ENCODE measurements at regions not wholly inside any gene's neighbourhood (a gene's known extent, or its start where the extent isn't known, plus 50 kb on each side); places are given as distances from the start of the nearest gene placed in this dataset.

- Histone ChIP-seq H3K9me3 (no peaks in the 10 kb centered on the region), H3K4me1 (no peaks in the 10 kb centered on the region), H3K36me3 (no peaks in the 10 kb centered on the region), H3K27me3 (no peaks in the 10 kb centered on the region), H3K27ac (no peak overlapping the region), H3K4me3 (no peak overlapping the region)
- DNase-seq (ENCODE audit: low spot score in 2 of 2) = no peak
- 86% methylated on average over 6 of the region's 6 CpGs for WGBS
- TF ChIP-seq CTCF (IDR thresholded peaks at IDR 0.05) = no peak
- no peak for TF ChIP-seq POLR2A (IDR thresholded peaks at IDR 0.05)
- no peak for TF ChIP-seq POLR2AphosphoS5 (IDR thresholded peaks at IDR 0.05)
- no peak for TF ChIP-seq EP300 (IDR thresholded peaks at IDR 0.05)
Measured at GRCh38 chr1:184141361-184141880, 89.9 kb downstream of the TSEN15 start.

- no peak for DNase-seq (ENCODE audit: low spot score in 2 of 2)
- no peak overlapping the region for H3K27ac ChIP-seq
- H3K9me3 ChIP-seq = no peaks in the 10 kb centered on the region
- TF ChIP-seq CTCF (IDR thresholded peaks at IDR 0.05) = no peak
- no peak for TF ChIP-seq EP300 (IDR thresholded peaks at IDR 0.05)
- TF ChIP-seq POLR2A (IDR thresholded peaks at IDR 0.05) = no peak
- no peak for TF ChIP-seq POLR2AphosphoS5 (IDR thresholded peaks at IDR 0.05)
- no peaks in the 10 kb centered on the region for H3K27me3 ChIP-seq
- 53% methylated on average over 5 of the region's 5 CpGs for WGBS
- H3K4me1 ChIP-seq = no peaks in the 10 kb centered on the region
- H3K4me3 ChIP-seq = no peak overlapping the region
- H3K36me3 ChIP-seq = no peaks in the 10 kb centered on the region
Measured at GRCh38 chr1:184143449-184143848, 91.9 kb downstream of the TSEN15 start.

GRCh38 chr1:184145083-184145482 is 93.6 kb downstream of the TSEN15 start:
- Histone ChIP-seq H3K27me3 (no peaks in the 10 kb centered on the region), H3K4me3 (no peak overlapping the region), H3K4me1 (no peaks in the 10 kb centered on the region), H3K27ac (no peak overlapping the region), H3K36me3 (no peaks in the 10 kb centered on the region), H3K9me3 (no peaks in the 10 kb centered on the region)
- no peak for DNase-seq (ENCODE audit: low spot score in 2 of 2)
- 100% methylated on average over 5 of the region's 5 CpGs for WGBS
- no peak for TF ChIP-seq POLR2A (IDR thresholded peaks at IDR 0.05)
- TF ChIP-seq CTCF (IDR thresholded peaks at IDR 0.05) = no peak
- TF ChIP-seq POLR2AphosphoS5 (IDR thresholded peaks at IDR 0.05) = no peak
- no peak for TF ChIP-seq EP300 (IDR thresholded peaks at IDR 0.05)

GRCh38 chr1:184146202-184146601 is 94.7 kb downstream of the TSEN15 start:
- H3K9me3 ChIP-seq = no peaks in the 10 kb centered on the region
- no peaks in the 10 kb centered on the region for H3K36me3 ChIP-seq
- H3K27me3 ChIP-seq = no peaks in the 10 kb centered on the region
- H3K4me3 ChIP-seq = no peak overlapping the region
- peaks cover 6% of the 10 kb centered on the region for H3K4me1 ChIP-seq
- TF ChIP-seq POLR2A (IDR thresholded peaks at IDR 0.05) (no peak), EP300 (IDR thresholded peaks at IDR 0.05) (no peak), POLR2AphosphoS5 (IDR thresholded peaks at IDR 0.05) (no peak), CTCF (IDR thresholded peaks at IDR 0.05) (no peak)
- DNase-seq (ENCODE audit: low spot score in 2 of 2) = no peak
- WGBS = over 99% methylated on average over 4 of the region's 4 CpGs
- H3K27ac ChIP-seq = no peak overlapping the region

- H3K4me3 ChIP-seq = no peak overlapping the region
- TF ChIP-seq EP300 (IDR thresholded peaks at IDR 0.05) (no peak), POLR2A (IDR thresholded peaks at IDR 0.05) (no peak), CTCF (IDR thresholded peaks at IDR 0.05) (no peak), POLR2AphosphoS5 (IDR thresholded peaks at IDR 0.05) (no peak)
- DNase-seq (ENCODE audit: low spot score in 2 of 2) = no peak
- no peaks in the 10 kb centered on the region for H3K9me3 ChIP-seq
- H3K4me1 ChIP-seq = peaks cover 25% of the 10 kb centered on the region
- 64% methylated on average over 9 of the region's 9 CpGs for WGBS
- H3K27ac ChIP-seq = peak overlapping the region; percentile 53
- no peaks in the 10 kb centered on the region for H3K27me3 ChIP-seq
- no peaks in the 10 kb centered on the region for H3K36me3 ChIP-seq
Measured at GRCh38 chr1:184150776-184151531, 99.4 kb downstream of the TSEN15 start.

All from suprapubic skin (tissue), 4 donors.